PC-3 (cell line): ENCODE measurements at regions not wholly inside any gene's neighbourhood (a gene's known extent, or its start where the extent isn't known, plus 50 kb on each side); places are given as distances from the start of the nearest gene placed in this dataset.

Source experiments
- ATAC-seq: fragments of 200-7000 bp; cut with Tn5 transposase; 2 replicates; pipeline ENCODE4 v1.9.1; 2020; ENCODE audit warnings: mild to moderate bottlenecking, moderate library complexity
- BruUV-seq: library from RNA; stranded (reverse); fragments of 400-500 nt; replicated peaks from 2 replicates; lab custom pipeline; 2021; lab: Mats Ljungman, UMichigan
- CTCF ChIA-PET: fragments of 300-600 bp; sonication (Branson Sonifier 250); formaldehyde crosslinking; loops from one replicate; lab custom pipeline; 2022; ENCODE audit warnings: antibody characterized with exemption; lab: Charles Lee
- POLR2A ChIA-PET: fragments of 300-600 bp; sonication (Branson Sonifier 250); formaldehyde crosslinking; loops from one replicate; lab custom pipeline; 2022; ENCODE audit warnings: antibody characterized with exemption; ENCODE audit not compliant: unreplicated experiment; lab: Charles Lee
- DNase-seq: peaks from one replicate; pipeline ENCODE4 v3.0.0-alpha.2; 2015
- H2AFZ ChIP-seq: fragments of 300-600 bp; sonication (generic); 2 replicates; pipeline ENCODE4 v1.6.0; 2016; ENCODE audit warnings: antibody characterized with exemption, low read length
- H3F3A ChIP-seq: fragments of 300-600 bp; sonication (generic); one replicate; pipeline ENCODE4 v1.6.0; 2017; ENCODE audit warnings: antibody characterized with exemption, low read length, control low read depth, mild to moderate bottlenecking; ENCODE audit not compliant: unreplicated experiment
- H3K27ac ChIP-seq: fragments of 300-600 bp; sonication (generic); 2 replicates; pipeline ENCODE4 v1.5.1; 2016; ENCODE audit warnings: mild to moderate bottlenecking, low read length
- H3K27me3 ChIP-seq: fragments of 300-600 bp; sonication (generic); 2 replicates; pipeline ENCODE4 v1.6.1; 2016; ENCODE audit warnings: low read length, mixed read lengths
- H3K36me3 ChIP-seq: fragments of 300-600 bp; sonication (generic); 2 replicates; pipeline ENCODE4 v1.6.1; 2016; ENCODE audit warnings: low read depth, mixed run types, low read length, mixed read lengths
- H3K4me1 ChIP-seq: fragments of 300-600 bp; sonication (generic); 2 replicates; pipeline ENCODE4 v1.5.1; 2016; ENCODE audit warnings: low read length; ENCODE audit not compliant: insufficient read depth
- H3K4me2 ChIP-seq: fragments of 300-600 bp; sonication (generic); 2 replicates; pipeline ENCODE4 v1.6.0; 2016; ENCODE audit warnings: low read length
- H3K4me3 ChIP-seq: fragments of 300-600 bp; sonication (generic); 2 replicates; pipeline ENCODE4 v1.5.1; 2016; ENCODE audit warnings: mild to moderate bottlenecking, low read length, mixed read lengths
- H3K79me2 ChIP-seq: fragments of 300-600 bp; sonication (generic); 2 replicates; pipeline ENCODE4 v1.6.1; 2017; ENCODE audit warnings: low read length, mixed read lengths
- H3K9ac ChIP-seq: fragments of 300-600 bp; sonication (generic); 2 replicates; pipeline ENCODE4 v1.6.0; 2016; ENCODE audit warnings: mild to moderate bottlenecking, low read length
- H3K9me2 ChIP-seq: fragments of 300-600 bp; sonication (generic); replicated peaks from 2 replicates; pipeline ENCODE4 v1.6.1; 2016; ENCODE audit warnings: mixed run types, low read length, mixed read lengths
- H3K9me3 ChIP-seq: fragments of 300-600 bp; sonication (generic); 2 replicates; pipeline ENCODE4 v1.6.1; 2016; ENCODE audit warnings: low read length, mixed read lengths
- H4K20me1 ChIP-seq: fragments of 300-600 bp; sonication (generic); 2 replicates; pipeline ENCODE4 v1.6.1; 2016; ENCODE audit warnings: low read length, mixed read lengths
- EZH2 ChIP-seq: fragments of 300-600 bp; sonication (generic); IDR thresholded peaks from one replicate; pipeline ENCODE4 v1.6.1; 2017; ENCODE audit warnings: antibody characterized with exemption, mild to moderate bottlenecking, low read length; ENCODE audit not compliant: unreplicated experiment
- EZH2phosphoT487 ChIP-seq: fragments of 300-600 bp; sonication (generic); IDR thresholded peaks from 2 replicates; pipeline ENCODE4 v1.6.1; 2018; ENCODE audit warnings: mild to moderate bottlenecking, antibody characterized with exemption, low read length, borderline replicate concordance
- intact Hi-C: fragments of 100-400 bp; cut with micrococcal nuclease; formaldehyde crosslinking; loops from 2 replicates; pipeline ENCODE4 v1.9.0; 2023
- TF ChIP-seq, protein P1 (sequence below): fragments of 300-600 bp; sonication (generic); conservative IDR thresholded peaks from 2 replicates; pipeline ENCODE4 v1.5.1; 2017; ENCODE audit warnings: antibody characterized with exemption, low read depth, mild to moderate bottlenecking, low read length

DNA sequence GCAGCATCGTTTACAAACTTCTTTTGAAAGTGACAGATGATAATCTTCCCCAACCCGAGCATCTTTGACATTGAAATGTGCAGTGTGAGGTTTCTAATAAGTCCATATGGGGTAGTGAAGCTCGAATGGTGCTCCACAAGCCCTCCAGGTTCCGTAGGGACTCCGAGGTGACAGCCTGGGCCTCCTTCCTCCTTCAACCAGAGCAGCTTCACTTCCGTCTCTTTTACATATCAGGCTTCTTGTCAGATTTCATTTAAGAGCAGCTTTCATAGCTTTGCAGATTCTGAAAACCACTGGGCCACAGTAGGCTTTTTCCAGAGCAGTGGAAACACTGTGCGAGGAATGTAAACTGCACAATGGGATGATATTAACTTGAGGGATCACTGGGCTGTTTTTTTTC lies 103.6 kb upstream of the CPM start:
- DNase-seq, result no peak
- no peaks in the 10 kb centered on the region for H4K20me1 ChIP-seq
- POLR2A ChIA-PET, result no interaction called here
- no peak overlapping the region for H3K4me3 ChIP-seq
- H3K4me1 ChIP-seq, result no peaks in the 10 kb centered on the region
- no peaks in the 10 kb centered on the region for H3K27me3 ChIP-seq
- H3F3A ChIP-seq, result no peaks in the 10 kb centered on the region
- H3K9me3 ChIP-seq, result no peaks in the 10 kb centered on the region
- TF ChIP-seq EZH2phosphoT487 (no peak), EZH2 (no peak)
- TF ChIP-seq, protein P1, sequence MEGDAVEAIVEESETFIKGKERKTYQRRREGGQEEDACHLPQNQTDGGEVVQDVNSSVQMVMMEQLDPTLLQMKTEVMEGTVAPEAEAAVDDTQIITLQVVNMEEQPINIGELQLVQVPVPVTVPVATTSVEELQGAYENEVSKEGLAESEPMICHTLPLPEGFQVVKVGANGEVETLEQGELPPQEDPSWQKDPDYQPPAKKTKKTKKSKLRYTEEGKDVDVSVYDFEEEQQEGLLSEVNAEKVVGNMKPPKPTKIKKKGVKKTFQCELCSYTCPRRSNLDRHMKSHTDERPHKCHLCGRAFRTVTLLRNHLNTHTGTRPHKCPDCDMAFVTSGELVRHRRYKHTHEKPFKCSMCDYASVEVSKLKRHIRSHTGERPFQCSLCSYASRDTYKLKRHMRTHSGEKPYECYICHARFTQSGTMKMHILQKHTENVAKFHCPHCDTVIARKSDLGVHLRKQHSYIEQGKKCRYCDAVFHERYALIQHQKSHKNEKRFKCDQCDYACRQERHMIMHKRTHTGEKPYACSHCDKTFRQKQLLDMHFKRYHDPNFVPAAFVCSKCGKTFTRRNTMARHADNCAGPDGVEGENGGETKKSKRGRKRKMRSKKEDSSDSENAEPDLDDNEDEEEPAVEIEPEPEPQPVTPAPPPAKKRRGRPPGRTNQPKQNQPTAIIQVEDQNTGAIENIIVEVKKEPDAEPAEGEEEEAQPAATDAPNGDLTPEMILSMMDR, result no peak
- H3K27ac ChIP-seq, result no peak overlapping the region
- ATAC-seq, result no peak
- H3K4me2 ChIP-seq, result no peak overlapping the region
- BruUV-seq, result no TSS peak
- CTCF ChIA-PET, result no interaction called here
- no peaks in the 10 kb centered on the region for H3K36me3 ChIP-seq
- intact Hi-C loops, result no loop called here
- H2AFZ ChIP-seq, result no peak overlapping the region
- H3K9ac ChIP-seq, result no peak overlapping the region
- H3K9me2 ChIP-seq, result no peaks in the 10 kb centered on the region; the same call in 1 of the 2 replicates
- no peaks in the 10 kb centered on the region for H3K79me2 ChIP-seq

DNA sequence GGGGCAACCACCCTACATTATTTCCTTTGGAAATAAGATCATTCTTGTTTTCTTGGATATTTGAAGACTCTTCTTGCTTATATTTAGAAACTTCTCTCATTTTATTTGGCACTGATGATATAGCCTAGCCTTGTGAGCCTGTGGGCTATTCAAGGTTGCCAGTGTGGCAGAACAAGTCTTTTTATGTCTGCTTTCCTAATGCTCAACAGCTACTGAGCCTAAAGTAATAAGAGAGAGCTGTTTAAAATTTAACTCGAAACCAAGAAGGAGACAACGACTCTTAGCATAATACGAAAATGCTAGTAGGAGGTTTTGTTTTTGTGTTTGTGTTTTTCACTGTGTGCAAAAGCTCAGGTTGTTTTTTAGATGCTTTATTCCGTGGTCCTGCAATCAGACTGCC lies 104.0 kb upstream of the CPM start:
- Histone ChIP-seq H3K36me3 (no peaks in the 10 kb centered on the region), H2AFZ (no peak overlapping the region), H3K79me2 (no peaks in the 10 kb centered on the region), H3F3A (no peaks in the 10 kb centered on the region), H3K9me2 (no peaks in the 10 kb centered on the region; the same call in 1 of the 2 replicates), H3K4me3 (no peak overlapping the region), H4K20me1 (no peaks in the 10 kb centered on the region), H3K9me3 (no peaks in the 10 kb centered on the region), H3K27ac (no peak overlapping the region), H3K4me2 (no peak overlapping the region), H3K27me3 (no peaks in the 10 kb centered on the region), H3K4me1 (no peaks in the 10 kb centered on the region), H3K9ac (no peak overlapping the region)
- ChIA-PET CTCF (no interaction called here), POLR2A (no interaction called here)
- intact Hi-C loops, result no loop called here
- TF ChIP-seq EZH2phosphoT487, result no peak
- TF ChIP-seq, protein P1, result no peak
- TF ChIP-seq EZH2, result no peak
- DNase-seq (no peak), ATAC-seq (no peak)
- no TSS peak for BruUV-seq

DNA sequence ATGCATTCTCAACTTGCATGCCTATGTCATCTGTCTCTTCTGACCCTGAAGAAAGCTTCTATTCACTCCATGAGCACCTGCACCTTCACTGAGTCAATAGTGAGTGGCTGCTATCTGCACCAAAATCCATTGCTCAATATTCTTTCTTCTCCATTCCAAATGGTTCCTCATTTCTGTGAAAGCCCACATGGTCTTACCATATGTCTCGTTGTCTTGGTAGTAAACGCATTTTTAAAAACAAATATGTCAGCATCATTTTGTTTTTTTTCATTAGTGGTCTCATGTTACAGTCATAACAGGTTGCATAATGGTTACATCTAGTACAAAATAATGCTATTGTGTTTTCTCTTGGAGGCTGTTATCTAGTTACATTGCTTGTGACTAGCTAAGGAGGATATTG lies 106.9 kb upstream of the CPM start:
- no peaks in the 10 kb centered on the region for H3K27me3 ChIP-seq
- ATAC-seq (no peak), DNase-seq (no peak)
- no peaks in the 10 kb centered on the region for H3K4me1 ChIP-seq
- no peaks in the 10 kb centered on the region for H3F3A ChIP-seq
- H4K20me1 ChIP-seq, result no peaks in the 10 kb centered on the region
- intact Hi-C loops, result no loop called here
- no peak overlapping the region for H3K4me2 ChIP-seq
- no peak overlapping the region for H3K4me3 ChIP-seq
- H3K9ac ChIP-seq, result no peak overlapping the region
- H3K9me3 ChIP-seq, result no peaks in the 10 kb centered on the region
- H3K27ac ChIP-seq, result no peak overlapping the region
- no peak overlapping the region for H2AFZ ChIP-seq
- TF ChIP-seq EZH2 (no peak), EZH2phosphoT487 (no peak)
- TF ChIP-seq, protein P1, result no peak
- H3K79me2 ChIP-seq, result no peaks in the 10 kb centered on the region
- no peaks in the 10 kb centered on the region for H3K36me3 ChIP-seq
- POLR2A ChIA-PET, result no interaction called here
- no TSS peak for BruUV-seq
- H3K9me2 ChIP-seq, result no peaks in the 10 kb centered on the region; the same call in 1 of the 2 replicates
- CTCF ChIA-PET, result no interaction called here
